ENCODE measurements at regions not wholly inside any gene's neighbourhood (a gene's known extent, or its start where the extent isn't known, plus 50 kb on each side); places are given as distances from the start of the nearest gene placed in this dataset.

DNA sequence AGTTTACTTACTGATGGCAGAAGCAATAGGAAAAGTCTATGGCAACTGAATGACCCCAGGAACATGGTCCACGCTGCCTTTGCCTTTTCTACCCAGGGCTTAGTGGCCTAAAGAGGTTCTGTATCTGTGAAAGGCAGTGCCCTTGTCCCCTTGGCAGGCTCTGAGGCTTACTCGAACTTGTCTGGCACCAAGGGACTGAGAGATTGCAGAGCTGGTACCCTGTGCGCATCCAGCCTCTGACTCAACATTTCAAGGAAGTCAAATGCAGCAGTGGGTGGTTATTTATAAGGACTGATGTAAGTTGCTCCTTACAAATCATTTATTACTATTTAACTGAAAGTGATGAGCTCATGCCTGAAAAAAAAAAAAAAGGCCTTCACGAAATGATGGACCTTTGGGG lies 299.9 kb upstream of the MYOCD start:
- TF ChIP-seq FOXP2 (optimal IDR thresholded peaks at IDR 0.05; ENCODE audit: control extremely low read depth, extremely low read length, insufficient read depth) (no peak), EZH2 (IDR thresholded peaks at IDR 0.05) (no peak), POLR2AphosphoS5 (IDR thresholded peaks at IDR 0.05; ENCODE audit: borderline replicate concordance, low read depth, low read length) (no peak)
- H3K36me3 ChIP-seq (ENCODE audit: insufficient read depth, low read length) = no peaks in the 10 kb centered on the region
- H3K9ac ChIP-seq (ENCODE audit: insufficient read length) = no peak overlapping the region
- no peak overlapping the region for H3K4me3 ChIP-seq
- H3K27ac ChIP-seq = no peak overlapping the region
- DNase-seq (ENCODE audit: low read depth, low spot score) = no peak
- no peaks in the 10 kb centered on the region for H3K9me3 ChIP-seq (ENCODE audit: low read depth, low read length)

DNA sequence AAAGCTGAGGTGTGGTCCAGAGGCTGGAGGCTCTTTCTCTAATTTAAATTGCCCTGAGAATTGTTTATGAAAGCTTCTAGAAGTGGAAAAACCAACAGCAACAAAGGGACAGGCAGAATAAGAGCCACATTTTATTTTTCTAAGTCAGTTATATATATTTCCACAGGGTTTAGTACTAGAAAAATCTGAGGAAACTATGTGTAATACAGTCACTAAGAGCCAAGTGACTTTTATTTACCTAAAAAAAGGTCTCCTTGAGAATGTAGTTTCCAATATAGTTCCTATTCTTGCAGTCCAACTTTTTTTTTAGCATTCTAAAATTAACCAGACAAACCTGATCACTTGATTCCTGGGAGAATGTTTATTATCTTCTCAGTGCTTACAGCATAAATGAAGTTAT lies 296.6 kb upstream of the MYOCD start:
- TF ChIP-seq FOXP2 (optimal IDR thresholded peaks at IDR 0.05; ENCODE audit: control extremely low read depth, extremely low read length, insufficient read depth) = no peak
- no peak for TF ChIP-seq EZH2 (IDR thresholded peaks at IDR 0.05)
- TF ChIP-seq POLR2AphosphoS5 (IDR thresholded peaks at IDR 0.05; ENCODE audit: borderline replicate concordance, low read depth, low read length) = no peak
- H3K4me3 ChIP-seq = no peak overlapping the region
- no peak overlapping the region for H3K9ac ChIP-seq (ENCODE audit: insufficient read length)
- no peaks in the 10 kb centered on the region for H3K36me3 ChIP-seq (ENCODE audit: insufficient read depth, low read length)
- no peaks in the 10 kb centered on the region for H3K9me3 ChIP-seq (ENCODE audit: low read depth, low read length)
- no peak for DNase-seq (ENCODE audit: low read depth, low spot score)
- H3K27ac ChIP-seq = no peak overlapping the region

- TF ChIP-seq EZH2 (IDR thresholded peaks at IDR 0.05) (no peak), FOXP2 (optimal IDR thresholded peaks at IDR 0.05; ENCODE audit: control extremely low read depth, extremely low read length, insufficient read depth) (no peak), POLR2AphosphoS5 (IDR thresholded peaks at IDR 0.05; ENCODE audit: borderline replicate concordance, low read depth, low read length) (no peak)
- Histone ChIP-seq H3K4me3 (no peak overlapping the region), H3K9ac (ENCODE audit: insufficient read length) (no peak overlapping the region), H3K9me3 (ENCODE audit: low read depth, low read length) (no peaks in the 10 kb centered on the region), H3K27ac (no peak overlapping the region), H3K36me3 (ENCODE audit: insufficient read depth, low read length) (no peaks in the 10 kb centered on the region)
- no peak for DNase-seq (ENCODE audit: low read depth, low spot score)
Observed at GRCh38 chr17:12376276-12376675, 289.4 kb upstream of the MYOCD start.

DNA sequence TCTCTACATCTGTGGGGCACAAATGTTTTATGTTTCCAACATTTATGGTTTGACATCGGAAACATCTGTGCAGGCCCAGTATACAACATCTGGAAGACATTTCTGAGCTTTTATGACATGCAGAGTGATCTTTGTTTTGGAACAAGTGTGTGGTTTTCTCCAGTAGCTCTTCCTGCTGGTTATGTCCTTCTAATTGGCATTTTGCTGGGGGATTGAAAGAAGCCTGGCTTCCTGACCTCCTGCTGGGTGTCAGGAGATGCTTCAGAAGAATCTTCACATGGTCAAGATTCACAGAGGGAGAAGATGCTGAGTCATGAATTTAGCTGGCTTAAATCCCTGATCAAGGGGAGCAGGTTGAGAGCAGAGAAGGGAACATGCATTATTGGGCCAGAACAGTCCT lies 279.5 kb upstream of the MYOCD start:
- H3K9me3 ChIP-seq (ENCODE audit: low read depth, low read length) = no peaks in the 10 kb centered on the region
- TF ChIP-seq EZH2 (IDR thresholded peaks at IDR 0.05) (no peak), POLR2AphosphoS5 (IDR thresholded peaks at IDR 0.05; ENCODE audit: borderline replicate concordance, low read depth, low read length) (no peak), FOXP2 (optimal IDR thresholded peaks at IDR 0.05; ENCODE audit: control extremely low read depth, extremely low read length, insufficient read depth) (no peak)
- DNase-seq (ENCODE audit: low read depth, low spot score) = peak; percentile 5
- H3K27ac ChIP-seq = no peak overlapping the region
- H3K36me3 ChIP-seq (ENCODE audit: insufficient read depth, low read length) = no peaks in the 10 kb centered on the region
- H3K4me3 ChIP-seq = no peak overlapping the region
- H3K9ac ChIP-seq (ENCODE audit: insufficient read length) = no peak overlapping the region

- H3K27ac ChIP-seq = no peak overlapping the region
- no peak for DNase-seq (ENCODE audit: low read depth, low spot score)
- no peak overlapping the region for H3K9ac ChIP-seq (ENCODE audit: insufficient read length)
- H3K36me3 ChIP-seq (ENCODE audit: insufficient read depth, low read length) = no peaks in the 10 kb centered on the region
- H3K9me3 ChIP-seq (ENCODE audit: low read depth, low read length) = no peaks in the 10 kb centered on the region
- TF ChIP-seq FOXP2 (optimal IDR thresholded peaks at IDR 0.05; ENCODE audit: control extremely low read depth, extremely low read length, insufficient read depth) = no peak
- TF ChIP-seq POLR2AphosphoS5 (IDR thresholded peaks at IDR 0.05; ENCODE audit: borderline replicate concordance, low read depth, low read length) = no peak
- TF ChIP-seq EZH2 (IDR thresholded peaks at IDR 0.05) = no peak
- H3K4me3 ChIP-seq = no peak overlapping the region
Observed at GRCh38 chr17:12388226-12388625, 277.5 kb upstream of the MYOCD start.

DNA sequence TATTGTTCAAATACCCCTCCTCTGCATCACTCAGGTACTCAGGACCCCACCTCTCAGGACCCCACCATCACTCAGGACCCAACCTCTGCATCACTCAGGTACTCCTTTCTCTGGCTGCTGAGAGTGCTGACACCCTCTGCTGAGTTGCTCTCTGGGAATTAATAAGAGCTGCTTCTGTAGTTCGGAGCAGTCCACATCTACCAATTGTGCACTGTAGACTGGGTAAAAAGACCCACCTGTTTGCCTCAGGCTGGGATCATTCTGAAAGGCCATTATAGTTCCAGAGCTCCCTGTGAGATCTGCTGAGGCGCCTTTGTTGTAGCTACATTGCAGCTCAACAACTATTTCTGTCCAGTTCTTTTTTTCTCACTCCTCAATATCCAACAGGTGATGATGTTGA lies 276.3 kb upstream of the MYOCD start:
- Histone ChIP-seq H3K4me3 (no peak overlapping the region), H3K36me3 (ENCODE audit: insufficient read depth, low read length) (no peaks in the 10 kb centered on the region), H3K9me3 (ENCODE audit: low read depth, low read length) (no peaks in the 10 kb centered on the region), H3K9ac (ENCODE audit: insufficient read length) (no peak overlapping the region), H3K27ac (no peak overlapping the region)
- TF ChIP-seq EZH2 (IDR thresholded peaks at IDR 0.05) = no peak
- TF ChIP-seq POLR2AphosphoS5 (IDR thresholded peaks at IDR 0.05; ENCODE audit: borderline replicate concordance, low read depth, low read length) = no peak
- TF ChIP-seq FOXP2 (optimal IDR thresholded peaks at IDR 0.05; ENCODE audit: control extremely low read depth, extremely low read length, insufficient read depth) = no peak
- no peak for DNase-seq (ENCODE audit: low read depth, low spot score)

GRCh38 chr17:12390631-12391030 lies 275.1 kb upstream of the MYOCD start:
- no peak for DNase-seq (ENCODE audit: low read depth, low spot score)
- H3K9me3 ChIP-seq (ENCODE audit: low read depth, low read length) = no peaks in the 10 kb centered on the region
- TF ChIP-seq POLR2AphosphoS5 (IDR thresholded peaks at IDR 0.05; ENCODE audit: borderline replicate concordance, low read depth, low read length) = no peak
- TF ChIP-seq EZH2 (IDR thresholded peaks at IDR 0.05) = no peak
- no peak for TF ChIP-seq FOXP2 (optimal IDR thresholded peaks at IDR 0.05; ENCODE audit: control extremely low read depth, extremely low read length, insufficient read depth)

GRCh38 chr17:12391468-12391867 lies 274.2 kb upstream of the MYOCD start:
- TF ChIP-seq FOXP2 (optimal IDR thresholded peaks at IDR 0.05; ENCODE audit: control extremely low read depth, extremely low read length, insufficient read depth) (no peak), POLR2AphosphoS5 (IDR thresholded peaks at IDR 0.05; ENCODE audit: borderline replicate concordance, low read depth, low read length) (no peak), EZH2 (IDR thresholded peaks at IDR 0.05) (no peak)
- H3K36me3 ChIP-seq (ENCODE audit: insufficient read depth, low read length) = no peaks in the 10 kb centered on the region
- no peak overlapping the region for H3K9ac ChIP-seq (ENCODE audit: insufficient read length)
- no peak overlapping the region for H3K27ac ChIP-seq
- DNase-seq (ENCODE audit: low read depth, low spot score) = no peak
- no peak overlapping the region for H3K4me3 ChIP-seq
- H3K9me3 ChIP-seq (ENCODE audit: low read depth, low read length) = no peaks in the 10 kb centered on the region

More at GRCh38 chr17:12390631-12391030, 275.1 kb upstream of the MYOCD start:
- H3K36me3 ChIP-seq (ENCODE audit: insufficient read depth, low read length) = no peaks in the 10 kb centered on the region
- H3K9ac ChIP-seq (ENCODE audit: insufficient read length) = no peak overlapping the region
- no peak overlapping the region for H3K4me3 ChIP-seq
- no peak overlapping the region for H3K27ac ChIP-seq

DNA sequence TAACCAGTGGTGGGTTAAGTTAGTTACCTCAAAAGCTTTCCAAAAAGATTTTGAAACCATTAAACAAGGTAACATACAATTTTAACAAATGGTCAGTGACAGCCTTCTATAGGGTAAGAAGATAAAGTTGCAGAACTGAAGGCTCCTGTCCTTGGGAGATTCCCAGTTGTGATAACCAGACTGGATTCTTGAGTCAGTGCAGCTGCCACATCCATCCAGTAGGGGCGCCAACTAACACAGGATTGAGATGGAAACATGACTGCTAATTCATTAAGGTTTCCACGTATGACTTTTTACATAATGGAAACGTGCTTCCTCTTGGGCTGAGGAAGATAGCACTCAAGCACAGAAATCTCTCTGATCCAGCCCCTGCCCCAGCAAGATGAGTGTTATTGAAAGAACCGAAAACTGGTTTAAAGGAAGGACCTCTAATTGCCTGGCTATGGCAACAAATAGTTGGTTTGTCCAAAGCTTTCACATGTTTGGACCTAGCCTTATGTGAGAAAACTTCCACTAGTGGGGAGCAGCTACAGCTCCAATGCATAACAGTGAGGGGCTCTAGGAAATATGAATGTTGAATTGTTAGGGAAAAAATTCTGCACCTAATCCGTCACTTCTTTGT lies 269.8 kb upstream of the MYOCD start:
- no peak overlapping the region for H3K4me3 ChIP-seq
- no peaks in the 10 kb centered on the region for H3K36me3 ChIP-seq (ENCODE audit: insufficient read depth, low read length)
- H3K9ac ChIP-seq (ENCODE audit: insufficient read length) = no peak overlapping the region
- H3K9me3 ChIP-seq (ENCODE audit: low read depth, low read length) = no peaks in the 10 kb centered on the region
- no peak overlapping the region for H3K27ac ChIP-seq
- TF ChIP-seq POLR2AphosphoS5 (IDR thresholded peaks at IDR 0.05; ENCODE audit: borderline replicate concordance, low read depth, low read length) = no peak
- no peak for TF ChIP-seq FOXP2 (optimal IDR thresholded peaks at IDR 0.05; ENCODE audit: control extremely low read depth, extremely low read length, insufficient read depth)
- no peak for TF ChIP-seq EZH2 (IDR thresholded peaks at IDR 0.05)
- DNase-seq (ENCODE audit: low read depth, low spot score) = no peak
